GM19043 (cell line): ENCODE measurements at regions not wholly inside any gene's neighbourhood (a gene's known extent, or its start where the extent isn't known, plus 50 kb on each side); places are given as distances from the start of the nearest gene placed in this dataset.

ENCODE experiments used
- ATAC-seq: cut with Tn5 transposase; IDR thresholded peaks from one replicate; pipeline ENCODE4 v1.9.1; 2021; ENCODE audit warnings: low read depth; ENCODE audit not compliant: unreplicated experiment

GRCh38 chr13:33606692-33607091 lies 211.3 kb upstream of the RFC3 start:
- ATAC-seq: no peak

GRCh38 chr13:33610438-33611120 lies 207.4 kb upstream of the RFC3 start:
- no peak for ATAC-seq

- ATAC-seq: no peak
Observed at GRCh38 chr13:33611121-33611805, 206.7 kb upstream of the RFC3 start.

- ATAC-seq: no peak
Observed at GRCh38 chr13:33612641-33613638, 205.0 kb upstream of the RFC3 start.

- no peak for ATAC-seq
Observed at GRCh38 chr13:33615436-33615835, 202.5 kb upstream of the RFC3 start.

GRCh38 chr13:33616130-33616529 lies 201.8 kb upstream of the RFC3 start:
- no peak for ATAC-seq

GRCh38 chr13:33617055-33617454 lies 200.9 kb upstream of the RFC3 start:
- no peak for ATAC-seq

- ATAC-seq: no peak
Observed at GRCh38 chr13:33624253-33624652, 193.7 kb upstream of the RFC3 start.

- no peak for ATAC-seq
Observed at GRCh38 chr13:33624740-33625139, 193.2 kb upstream of the RFC3 start.

- no peak for ATAC-seq
Observed at GRCh38 chr13:33626407-33626806, 191.5 kb upstream of the RFC3 start.

GRCh38 chr13:33628662-33629061 lies 189.3 kb upstream of the RFC3 start:
- no peak for ATAC-seq

GRCh38 chr13:33629605-33630360 lies 188.2 kb upstream of the RFC3 start:
- no peak for ATAC-seq

GRCh38 chr13:33633701-33634545 lies 184.0 kb upstream of the RFC3 start:
- no peak for ATAC-seq

- ATAC-seq: no peak
Observed at GRCh38 chr13:33634546-33634982, 183.4 kb upstream of the RFC3 start.

GRCh38 chr13:33636243-33636642 lies 181.7 kb upstream of the RFC3 start:
- no peak for ATAC-seq

- ATAC-seq: no peak
Observed at GRCh38 chr13:33636955-33637670, 180.8 kb upstream of the RFC3 start.

- ATAC-seq: no peak
Observed at GRCh38 chr13:33637978-33638743, 179.8 kb upstream of the RFC3 start.

- no peak for ATAC-seq
Observed at GRCh38 chr13:33639158-33639557, 178.8 kb upstream of the RFC3 start.
